GM21423 (cell line): ENCODE measurements at regions not wholly inside any gene's neighbourhood (a gene's known extent, or its start where the extent isn't known, plus 50 kb on each side); places are given as distances from the start of the nearest gene placed in this dataset.
"Not testable (repeated sequence)": the region's sequence is repeated elsewhere in the genome, so short reads cannot be mapped to it uniquely, and the experiment has no call there.

Source experiments
- ATAC-seq: cut with Tn5 transposase; IDR thresholded peaks from one replicate; pipeline ENCODE4 v1.9.1; 2021; ENCODE audit warnings: mild to moderate bottlenecking, moderate library complexity; ENCODE audit not compliant: unreplicated experiment

GRCh38 chrX:55142206-55142918, 53.5 kb downstream of the PAGE2 start:
- ATAC-seq = no peak

- ATAC-seq = no peak
These were observed 54.1 kb downstream of the PAGE2 start for GRCh38 chrX:55142919-55143310.

GRCh38 chrX:55143621-55144020, 54.8 kb downstream of the PAGE2 start:
- no peak for ATAC-seq

GRCh38 chrX:55144697-55145096, 55.9 kb downstream of the PAGE2 start:
- no peak for ATAC-seq

GRCh38 chrX:55149242-55149641, 60.4 kb downstream of the PAGE2 start:
- no peak for ATAC-seq

- ATAC-seq = no peak
These were observed 62.4 kb downstream of the PAGE2 start for GRCh38 chrX:55151199-55151598.

GRCh38 chrX:55159551-55159950, 60.6 kb upstream of the PAGE5 start:
- ATAC-seq = no peak

GRCh38 chrX:55160685-55161552, 59.2 kb upstream of the PAGE5 start:
- ATAC-seq = peak; percentile 91

GRCh38 chrX:55161581-55161980, 58.6 kb upstream of the PAGE5 start:
- no peak for ATAC-seq

- ATAC-seq = no peak
These were observed 57.0 kb upstream of the PAGE5 start for GRCh38 chrX:55163171-55163570.

- ATAC-seq = not testable (repeated sequence)
These were observed 55.1 kb upstream of the PAGE5 start for GRCh38 chrX:55165026-55165425.

- ATAC-seq = no peak
These were observed 52.9 kb upstream of the PAGE5 start for GRCh38 chrX:55167124-55167803.

- ATAC-seq = no peak
These were observed 52.2 kb upstream of the PAGE5 start for GRCh38 chrX:55167901-55168300.

GRCh38 chrX:55169782-55170181, 50.4 kb upstream of the PAGE5 start:
- ATAC-seq = no peak
